GM23338 (cell line): ENCODE measurements at regions not wholly inside any gene's neighbourhood (a gene's known extent, or its start where the extent isn't known, plus 50 kb on each side); places are given as distances from the start of the nearest gene placed in this dataset.
"Not testable (repeated sequence)": the region's sequence is repeated elsewhere in the genome, so short reads cannot be mapped to it uniquely, and the experiment has no call there.

Experiments used
- ATAC-seq: fragments of 200-7000 bp; cut with Tn5 transposase; 3 replicates; pipeline ENCODE4 v1.9.1; 2020
- DNase-seq: peaks from one replicate; pipeline ENCODE4 v3.0.0-alpha.2; 2015; ENCODE audit warnings: low spot score
- H2AFZ ChIP-seq: fragments of 200-600 bp; sonication (generic); 2 replicates; pipeline ENCODE4 v1.8.0; 2016; ENCODE audit warnings: antibody characterized with exemption, mild to moderate bottlenecking, moderate library complexity
- H3F3A ChIP-seq: fragments of 200-600 bp; sonication (generic); replicated peaks from 2 replicates; pipeline ENCODE4 v1.8.0; 2017; ENCODE audit warnings: antibody characterized with exemption, mixed run types, low read depth
- H3K27ac ChIP-seq: fragments of 200-600 bp; sonication (generic); 2 replicates; pipeline ENCODE4 v1.6.1; 2016; ENCODE audit warnings: low read depth
- H3K27me3 ChIP-seq: fragments of 200-600 bp; sonication (generic); 2 replicates; pipeline ENCODE4 v1.8.0; 2016; ENCODE audit warnings: mild to moderate bottlenecking, mixed run types, moderate library complexity; ENCODE audit not compliant: insufficient read depth
- H3K36me3 ChIP-seq: fragments of 200-600 bp; sonication (generic); 2 replicates; pipeline ENCODE4 v1.8.0; 2016; ENCODE audit warnings: mild to moderate bottlenecking; ENCODE audit not compliant: insufficient read depth
- H3K4me1 ChIP-seq: fragments of 200-600 bp; sonication (generic); 2 replicates; pipeline ENCODE4 v1.8.0; 2016; ENCODE audit warnings: mild to moderate bottlenecking, moderate library complexity; ENCODE audit not compliant: insufficient read depth
- H3K4me2 ChIP-seq: fragments of 200-600 bp; sonication (generic); 2 replicates; pipeline ENCODE4 v1.7.1; 2017; ENCODE audit warnings: mixed run types
- H3K4me3 ChIP-seq: fragments of 200-600 bp; sonication (generic); 2 replicates; pipeline ENCODE4 v1.6.1; 2016; ENCODE audit warnings: mixed run types
- H3K79me2 ChIP-seq: fragments of 200-600 bp; sonication (generic); replicated peaks from 2 replicates; pipeline ENCODE4 v1.8.0; 2017; ENCODE audit warnings: mild to moderate bottlenecking; ENCODE audit not compliant: insufficient read depth
- H3K9me2 ChIP-seq: fragments of 200-600 bp; sonication (generic); 2 replicates; pipeline ENCODE4 v1.8.0; 2017; ENCODE audit not compliant: insufficient read depth
- H4K20me1 ChIP-seq: fragments of 200-600 bp; sonication (generic); replicated peaks from 2 replicates; pipeline ENCODE4 v1.8.0; 2017; ENCODE audit warnings: mild to moderate bottlenecking; ENCODE audit not compliant: insufficient read depth
- H3K27ac Mint-ChIP-seq: 2 replicates; pipeline ENCODE4 v1.8.0; 2020; ENCODE audit warnings: inconsistent platforms, mild to moderate bottlenecking, moderate library complexity, mixed read lengths
- H3K27me3 Mint-ChIP-seq: 3 replicates; pipeline ENCODE4 v1.8.0; 2022; ENCODE audit warnings: low read depth, mild to moderate bottlenecking, moderate library complexity, mixed read lengths, inconsistent platforms; ENCODE audit not compliant: insufficient read depth, poor library complexity
- H3K36me3 Mint-ChIP-seq: 3 replicates; pipeline ENCODE4 v1.8.0; 2021; ENCODE audit warnings: low read depth, mild to moderate bottlenecking, inconsistent platforms, moderate library complexity, mixed read lengths
- H3K4me1 Mint-ChIP-seq: 3 replicates; pipeline ENCODE4 v1.8.0; 2020; ENCODE audit warnings: mild to moderate bottlenecking, inconsistent platforms, mixed read lengths
- H3K4me3 Mint-ChIP-seq: 3 replicates; pipeline ENCODE4 v1.8.0; 2021; ENCODE audit warnings: moderate library complexity, mild to moderate bottlenecking, inconsistent platforms, mixed read lengths
- H3K9me3 Mint-ChIP-seq: 3 replicates; pipeline ENCODE4 v1.8.0; 2020; ENCODE audit warnings: moderate library complexity, mild to moderate bottlenecking, inconsistent platforms, mixed read lengths
- CREB1 ChIP-seq: fragments of 250-450 bp; sonication (Bioruptor Pico); IDR thresholded peaks from 2 replicates; pipeline ENCODE4 v1.5.0; 2020; ENCODE audit warnings: low read depth, mild to moderate bottlenecking, moderate library complexity
- CTCF ChIP-seq, 2 experiments: fragments of 200-600 bp in 1 of 2; sonication (generic) in 1 of 2; conservative IDR thresholded peaks; 2 replicates each; pipeline versions ENCODE4 v1.5.1 to v1.6.1; 2016 to 2017; ENCODE audit warnings: antibody characterized with exemption in 2 of 2, low read depth in 2 of 2, mild to moderate bottlenecking in 2 of 2, moderate library complexity in 1 of 2
- EZH2 ChIP-seq: fragments of 200-600 bp; sonication (generic); IDR thresholded peaks from one replicate; pipeline ENCODE4 v1.8.0; 2017; ENCODE audit warnings: antibody characterized with exemption, mild to moderate bottlenecking, low read depth; ENCODE audit not compliant: unreplicated experiment
- EZH2phosphoT487 ChIP-seq: fragments of 200-600 bp; sonication (generic); IDR thresholded peaks from one replicate; pipeline ENCODE4 v1.8.1; 2018; ENCODE audit warnings: antibody characterized with exemption; ENCODE audit not compliant: unreplicated experiment
- JUNB ChIP-seq: IDR thresholded peaks from one replicate; pipeline ENCODE4 v1.6.1; 2016; ENCODE audit warnings: antibody characterized with exemption; ENCODE audit not compliant: unreplicated experiment
- NANOG ChIP-seq: IDR thresholded peaks from 2 replicates; pipeline ENCODE4 v1.6.1; 2016; ENCODE audit warnings: antibody characterized with exemption, borderline replicate concordance
- POLR2AphosphoS5 ChIP-seq: IDR thresholded peaks from 2 replicates; pipeline ENCODE4 v1.6.1; 2016; ENCODE audit warnings: antibody characterized with exemption, low read depth
- STAT1 ChIP-seq: IDR thresholded peaks from one replicate; pipeline ENCODE4 v1.6.1; 2016; ENCODE audit warnings: antibody characterized with exemption; ENCODE audit not compliant: unreplicated experiment
- ZNF114 ChIP-seq: fragments of 250-450 bp; sonication (Bioruptor Pico); IDR thresholded peaks from 2 replicates; pipeline ENCODE4 v1.5.0; 2020; ENCODE audit warnings: mild to moderate bottlenecking, moderate library complexity
- ZNF331 ChIP-seq: fragments of 250-450 bp; sonication (Bioruptor Pico); IDR thresholded peaks from 2 replicates; pipeline ENCODE4 v1.5.0; 2020; ENCODE audit warnings: low read depth, mild to moderate bottlenecking, moderate library complexity
- ZNF462 ChIP-seq: fragments of 250-450 bp; sonication (Bioruptor Pico); IDR thresholded peaks from 2 replicates; pipeline ENCODE4 v1.5.0; 2020; ENCODE audit warnings: mild to moderate bottlenecking, moderate library complexity
- TF ChIP-seq, protein P1 (sequence below): IDR thresholded peaks from 2 replicates; pipeline ENCODE4 v1.6.1; 2016; ENCODE audit warnings: antibody characterized with exemption

DNA sequence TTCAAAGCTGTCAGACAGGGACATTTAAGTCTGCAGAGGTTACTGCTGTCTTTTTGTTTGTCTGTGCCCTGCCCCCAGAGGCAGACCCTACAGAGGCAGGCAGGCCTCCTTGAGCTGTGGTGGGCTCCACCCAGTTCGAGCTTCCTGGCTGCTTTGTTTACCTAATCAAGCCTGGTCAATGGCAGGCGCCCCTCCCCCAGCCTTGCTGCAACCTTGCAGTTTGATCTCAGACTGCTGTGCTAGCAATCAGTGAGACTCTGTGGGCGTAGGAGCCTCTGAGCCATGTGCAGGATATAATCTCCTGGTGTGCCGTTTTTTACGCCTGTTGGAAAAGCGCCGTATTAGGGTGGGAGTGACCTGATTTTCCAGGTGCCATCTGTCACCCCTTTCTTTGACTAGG, 211.2 kb upstream of the PKP2 start:
- H4K20me1 ChIP-seq, H3K27ac Mint-ChIP-seq, H3K9me2 ChIP-seq, H3K27me3 ChIP-seq, H3K79me2 ChIP-seq, DNase-seq, H3K4me2 ChIP-seq, H3K4me3 ChIP-seq, H3K36me3 ChIP-seq, H3K4me3 Mint-ChIP-seq, ATAC-seq, H3K27me3 Mint-ChIP-seq, H2AFZ ChIP-seq, H3F3A ChIP-seq, H3K27ac ChIP-seq: not testable (repeated sequence)
- H3K4me1 Mint-ChIP-seq, result peaks cover 18% of the 10 kb centered on the region
- H3K4me1 ChIP-seq, result peaks cover 11% of the 10 kb centered on the region
- peaks cover 37% of the 10 kb centered on the region for H3K9me3 Mint-ChIP-seq
- H3K36me3 Mint-ChIP-seq, result peaks cover 30% of the 10 kb centered on the region; the same call in 2 of the 3 replicates

DNA sequence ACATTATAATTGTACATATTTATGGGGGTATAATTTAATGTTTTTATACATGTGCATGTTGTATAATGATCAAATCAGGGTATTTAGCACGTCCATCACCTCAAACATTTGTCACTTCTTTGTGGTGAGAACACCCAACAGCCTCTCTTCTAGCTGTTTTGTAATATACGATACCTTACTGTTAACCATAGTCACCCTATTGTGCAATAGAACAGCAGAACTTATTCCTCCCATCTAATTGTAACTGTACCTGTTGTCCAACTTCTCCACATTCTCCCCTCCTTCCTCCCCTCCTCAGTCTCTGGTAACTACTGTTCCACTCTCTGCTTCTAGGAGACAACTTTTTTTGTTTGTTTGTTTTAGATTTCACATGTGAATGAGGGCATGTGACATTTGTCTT, 197.0 kb upstream of the PKP2 start:
- Histone ChIP-seq H3K79me2 (no peaks in the 10 kb centered on the region), H3F3A (no peaks in the 10 kb centered on the region), H3K4me3 (no peak overlapping the region), H3K4me2 (no peak overlapping the region), H3K4me1 (peaks cover 8% of the 10 kb centered on the region; the same call in 1 of the 2 replicates), H4K20me1 (no peaks in the 10 kb centered on the region), H3K27me3 (no peaks in the 10 kb centered on the region), H3K27ac (no peak overlapping the region), H3K9me2 (peaks cover 4% of the 10 kb centered on the region; the same call in 1 of the 2 replicates), H3K36me3 (no peaks in the 10 kb centered on the region), H2AFZ (0 out of 2 replicates have a peak overlapping the region, but pooled peaks have one; percentile 69)
- ATAC-seq, result no peak
- Mint-ChIP-seq H3K27me3 (no peaks in the 10 kb centered on the region), H3K27ac (no peak overlapping the region), H3K4me3 (no peak overlapping the region), H3K4me1 (peaks cover 11% of the 10 kb centered on the region; the same call in 2 of the 3 replicates), H3K9me3 (peaks cover 3% of the 10 kb centered on the region), H3K36me3 (no peaks in the 10 kb centered on the region)
- DNase-seq, result no peak
- TF ChIP-seq STAT1 (no peak), POLR2AphosphoS5 (no peak), EZH2 (no peak), EZH2phosphoT487 (no peak), JUNB (no peak), NANOG (no peak), CREB1 (CRISPR knock-in tag) (no peak), ZNF331 (CRISPR knock-in tag) (no peak), ZNF114 (CRISPR knock-in tag) (no peak), ZNF462 (no peak), CTCF (conservative IDR thresholded peaks at IDR 0.05; ENCODE audit: low read depth in 2 of 2) (no peak)
- TF ChIP-seq, protein P1, sequence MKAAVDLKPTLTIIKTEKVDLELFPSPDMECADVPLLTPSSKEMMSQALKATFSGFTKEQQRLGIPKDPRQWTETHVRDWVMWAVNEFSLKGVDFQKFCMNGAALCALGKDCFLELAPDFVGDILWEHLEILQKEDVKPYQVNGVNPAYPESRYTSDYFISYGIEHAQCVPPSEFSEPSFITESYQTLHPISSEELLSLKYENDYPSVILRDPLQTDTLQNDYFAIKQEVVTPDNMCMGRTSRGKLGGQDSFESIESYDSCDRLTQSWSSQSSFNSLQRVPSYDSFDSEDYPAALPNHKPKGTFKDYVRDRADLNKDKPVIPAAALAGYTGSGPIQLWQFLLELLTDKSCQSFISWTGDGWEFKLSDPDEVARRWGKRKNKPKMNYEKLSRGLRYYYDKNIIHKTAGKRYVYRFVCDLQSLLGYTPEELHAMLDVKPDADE, result no peak
